Astrocyte (in vitro differentiated cells and primary cell): ENCODE measurements at regions not wholly inside any gene's neighbourhood (a gene's known extent, or its start where the extent isn't known, plus 50 kb on each side); places are given as distances from the start of the nearest gene placed in this dataset.

Experiments
- DNase-seq: peaks from one replicate; pipeline ENCODE4 v3.0.0-alpha.2; 2010; ENCODE audit warnings: low read depth
- FAIRE-seq: peaks from 2 replicates; lab custom pipeline; 2011; peaks lifted over from hg19 to GRCh38; lab: Jason Lieb, UNC
- H2AFZ ChIP-seq: 2 replicates; pipeline ENCODE4 v1.6.0; 2012; ENCODE audit warnings: low read depth, low read length, inconsistent platforms
- H3K27ac ChIP-seq: 2 replicates; pipeline ENCODE4 v1.5.1; 2011; ENCODE audit warnings: low read depth, low read length, inconsistent platforms
- H3K27me3 ChIP-seq: 2 replicates; pipeline ENCODE4 v1.6.0; 2011; ENCODE audit warnings: low read length, inconsistent platforms; ENCODE audit not compliant: insufficient read depth
- H3K36me3 ChIP-seq: 2 replicates; pipeline ENCODE4 v1.5.1; 2011; ENCODE audit warnings: low read length, inconsistent platforms; ENCODE audit not compliant: insufficient read depth
- H3K4me1 ChIP-seq: 2 replicates; pipeline ENCODE4 v1.5.1; 2011; ENCODE audit warnings: low read length, inconsistent platforms; ENCODE audit not compliant: insufficient read depth
- H3K4me2 ChIP-seq: 2 replicates; pipeline ENCODE4 v1.6.0; 2012; ENCODE audit warnings: low read length, inconsistent platforms
- H3K4me3 ChIP-seq: 2 replicates; pipeline ENCODE4 v1.5.1; 2011; ENCODE audit warnings: low read depth, mild to moderate bottlenecking, low read length, inconsistent platforms; ENCODE audit not compliant: insufficient read depth
- H3K79me2 ChIP-seq: 2 replicates; pipeline ENCODE4 v1.6.0; 2012; ENCODE audit warnings: mild to moderate bottlenecking, low read length, inconsistent platforms; ENCODE audit not compliant: insufficient read depth
- H3K9ac ChIP-seq: 2 replicates; pipeline ENCODE4 v1.6.0; 2012; ENCODE audit warnings: mild to moderate bottlenecking, low read length, inconsistent platforms
- H3K9me3 ChIP-seq: 2 replicates; pipeline ENCODE4 v1.5.1; 2012; ENCODE audit warnings: low read depth, mild to moderate bottlenecking, low read length, inconsistent platforms; ENCODE audit not compliant: insufficient read depth
- H4K20me1 ChIP-seq: 2 replicates; pipeline ENCODE4 v1.6.0; 2012; ENCODE audit warnings: low read length, inconsistent platforms; ENCODE audit not compliant: insufficient read depth
- H3K27ac Mint-ChIP-seq: one replicate; pipeline ENCODE4 v1.8.0; 2021; ENCODE audit warnings: mild to moderate bottlenecking, mixed read lengths; ENCODE audit not compliant: unreplicated experiment
- H3K27me3 Mint-ChIP-seq: one replicate; pipeline ENCODE4 v1.8.0; 2021; ENCODE audit warnings: low read depth, mixed read lengths; ENCODE audit not compliant: unreplicated experiment
- H3K36me3 Mint-ChIP-seq: one replicate; pipeline ENCODE4 v1.8.0; 2021; ENCODE audit warnings: low read depth, mixed read lengths; ENCODE audit not compliant: unreplicated experiment
- H3K4me1 Mint-ChIP-seq: one replicate; pipeline ENCODE4 v1.8.0; 2021; ENCODE audit warnings: low read depth, mixed read lengths; ENCODE audit not compliant: unreplicated experiment
- H3K4me3 Mint-ChIP-seq: one replicate; pipeline ENCODE4 v1.8.0; 2021; ENCODE audit warnings: mild to moderate bottlenecking, moderate library complexity, mixed read lengths; ENCODE audit not compliant: unreplicated experiment
- H3K9me3 Mint-ChIP-seq: one replicate; pipeline ENCODE4 v1.8.0; 2021; ENCODE audit warnings: mild to moderate bottlenecking, mixed read lengths; ENCODE audit not compliant: unreplicated experiment
- CTCF ChIP-seq: IDR thresholded peaks from 2 replicates; pipeline ENCODE4 v1.5.1; 2011; ENCODE audit warnings: low read depth, mild to moderate bottlenecking, inconsistent platforms, low read length, moderate library complexity; ENCODE audit not compliant: insufficient read depth
- EZH2 ChIP-seq: IDR thresholded peaks from 2 replicates; pipeline ENCODE4 v1.6.1; 2012; ENCODE audit warnings: mild to moderate bottlenecking, low read length, inconsistent platforms; ENCODE audit not compliant: insufficient read depth

- Histone ChIP-seq H3K9me3 (peaks cover 5% of the 10 kb centered on the region), H3K9ac (no peak overlapping the region), H3K27me3 (no peaks in the 10 kb centered on the region), H4K20me1 (no peaks in the 10 kb centered on the region), H3K27ac (no peak overlapping the region), H3K4me3 (no peak overlapping the region), H3K79me2 (no peaks in the 10 kb centered on the region), H3K36me3 (no peaks in the 10 kb centered on the region), H2AFZ (no peak overlapping the region), H3K4me1 (no peaks in the 10 kb centered on the region), H3K4me2 (no peak overlapping the region)
- Mint-ChIP-seq H3K27ac (no peak overlapping the region), H3K4me3 (no peak overlapping the region), H3K27me3 (no peaks in the 10 kb centered on the region), H3K36me3 (no peaks in the 10 kb centered on the region), H3K9me3 (no peaks in the 10 kb centered on the region), H3K4me1 (no peaks in the 10 kb centered on the region)
- DNase-seq, result no peak
- no peak for TF ChIP-seq EZH2
- no peak for TF ChIP-seq CTCF
- FAIRE-seq, result no peak
Observed at GRCh38 chr2:83561592-83561991, 897.5 kb downstream of the SUCLG1 start.

- DNase-seq (no peak), FAIRE-seq (no peak)
- Histone ChIP-seq H3K9me3 (no peaks in the 10 kb centered on the region), H3K27ac (no peak overlapping the region), H3K4me2 (no peak overlapping the region), H3K4me3 (no peak overlapping the region), H3K27me3 (no peaks in the 10 kb centered on the region), H3K9ac (no peak overlapping the region), H3K4me1 (no peaks in the 10 kb centered on the region), H3K79me2 (no peaks in the 10 kb centered on the region), H3K36me3 (no peaks in the 10 kb centered on the region), H4K20me1 (no peaks in the 10 kb centered on the region), H2AFZ (no peak overlapping the region)
- peak overlapping the region; percentile 51 for H3K27ac Mint-ChIP-seq
- no peaks in the 10 kb centered on the region for H3K36me3 Mint-ChIP-seq
- H3K27me3 Mint-ChIP-seq, result no peaks in the 10 kb centered on the region
- H3K9me3 Mint-ChIP-seq, result no peaks in the 10 kb centered on the region
- H3K4me3 Mint-ChIP-seq, result no peak overlapping the region
- H3K4me1 Mint-ChIP-seq, result peaks cover 14% of the 10 kb centered on the region
- TF ChIP-seq EZH2 (no peak), CTCF (no peak)
Observed at GRCh38 chr2:83536556-83536955, 922.5 kb downstream of the SUCLG1 start.

GRCh38 chr2:83534416-83534815 lies 924.7 kb downstream of the SUCLG1 start:
- TF ChIP-seq CTCF, result no peak
- no peak for TF ChIP-seq EZH2
- Histone ChIP-seq H3K9ac (no peak overlapping the region), H3K27ac (no peak overlapping the region), H4K20me1 (no peaks in the 10 kb centered on the region), H3K4me2 (no peak overlapping the region), H3K4me3 (no peak overlapping the region), H3K27me3 (no peaks in the 10 kb centered on the region), H3K79me2 (no peaks in the 10 kb centered on the region), H3K36me3 (no peaks in the 10 kb centered on the region), H3K4me1 (no peaks in the 10 kb centered on the region), H3K9me3 (no peaks in the 10 kb centered on the region), H2AFZ (no peak overlapping the region)
- Mint-ChIP-seq H3K27me3 (no peaks in the 10 kb centered on the region), H3K27ac (no peak overlapping the region), H3K9me3 (no peaks in the 10 kb centered on the region), H3K36me3 (no peaks in the 10 kb centered on the region), H3K4me1 (peaks cover 19% of the 10 kb centered on the region), H3K4me3 (no peak overlapping the region)
- FAIRE-seq (no peak), DNase-seq (no peak)
